HCEC 1CT (cell line): ENCODE measurements at regions not wholly inside any gene's neighbourhood (a gene's known extent, or its start where the extent isn't known, plus 50 kb on each side); places are given as distances from the start of the nearest gene placed in this dataset.
"Not testable (repeated sequence)": the region's sequence is repeated elsewhere in the genome, so short reads cannot be mapped to it uniquely, and the experiment has no call there.

ENCODE experiments used
- DNase-seq: peaks from one replicate; pipeline ENCODE4 v3.0.0-alpha.2; 2017

DNA sequence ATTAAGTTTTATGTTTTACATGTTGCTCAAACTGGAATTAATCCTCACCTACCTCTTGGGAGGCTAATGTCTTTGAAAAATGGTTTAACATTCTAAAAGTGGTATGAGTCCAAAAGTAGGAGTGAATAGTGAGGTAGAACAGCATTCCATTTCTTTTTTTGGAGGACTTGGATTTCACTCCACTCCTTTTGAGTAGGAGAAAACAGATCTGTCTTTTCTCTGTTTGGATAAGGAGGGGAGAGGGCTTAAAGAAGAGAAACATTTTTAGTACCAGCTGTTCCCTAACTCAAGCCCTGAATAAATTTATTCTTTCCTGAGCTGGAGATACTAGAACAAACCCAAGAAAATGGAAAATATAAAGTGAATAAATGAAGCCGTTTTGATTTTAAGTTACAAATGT is 687.9 kb downstream of the MECOM start:
- no peak for DNase-seq

DNA sequence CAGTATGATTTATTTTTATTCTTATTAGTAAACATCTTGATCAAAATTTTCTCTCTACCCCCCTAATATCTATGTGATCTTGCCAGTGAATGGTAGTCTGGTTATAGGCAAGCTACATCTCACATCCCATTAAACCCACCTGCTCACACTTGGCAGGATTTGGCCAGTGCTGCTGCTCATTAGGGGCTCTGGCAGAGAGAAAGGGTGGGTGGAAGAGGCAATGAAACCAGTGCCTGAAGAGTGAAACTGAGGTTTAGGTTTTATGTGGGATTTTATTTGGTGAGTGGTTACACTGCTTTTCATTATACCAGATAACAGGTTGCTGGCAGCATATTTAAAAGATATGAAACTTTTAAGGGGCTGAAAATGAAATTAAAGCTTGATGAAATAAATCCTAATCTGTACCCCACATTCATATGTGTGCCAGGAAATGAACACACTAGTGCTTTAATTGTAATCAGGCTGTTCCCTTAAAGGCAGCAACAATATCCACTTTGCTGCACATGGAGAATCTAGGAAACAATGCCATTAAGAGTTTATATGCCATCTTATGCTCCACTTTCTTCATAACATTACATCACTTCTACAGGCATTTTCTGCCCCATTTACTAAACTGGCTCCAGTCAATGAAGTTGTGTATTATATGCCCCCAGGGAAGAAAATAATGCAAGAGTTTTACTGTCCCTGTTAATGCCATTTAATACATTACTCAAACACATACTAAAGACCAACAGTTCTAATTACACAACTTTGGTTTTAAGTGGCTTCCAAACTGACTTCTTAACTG is 688.7 kb downstream of the MECOM start:
- DNase-seq, result no peak

DNA sequence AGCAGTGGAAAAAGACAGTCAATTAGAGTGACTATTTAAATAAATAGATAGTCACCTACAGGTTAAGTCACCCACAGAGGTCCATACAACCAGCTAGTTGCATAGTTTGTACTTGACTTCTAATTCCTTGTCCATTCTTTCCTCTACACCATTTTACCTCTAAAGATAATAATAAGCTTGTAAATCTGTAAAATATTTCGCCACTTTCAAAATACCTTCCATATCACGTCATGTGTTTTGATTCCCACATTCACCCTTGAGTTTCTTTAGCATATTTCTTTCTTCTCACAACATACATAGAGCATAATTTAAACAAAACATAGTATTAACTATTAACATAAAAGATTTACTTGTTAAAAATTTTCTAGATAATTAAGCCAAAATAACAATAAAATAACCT is 689.6 kb downstream of the MECOM start:
- peak; percentile 4 for DNase-seq

DNA sequence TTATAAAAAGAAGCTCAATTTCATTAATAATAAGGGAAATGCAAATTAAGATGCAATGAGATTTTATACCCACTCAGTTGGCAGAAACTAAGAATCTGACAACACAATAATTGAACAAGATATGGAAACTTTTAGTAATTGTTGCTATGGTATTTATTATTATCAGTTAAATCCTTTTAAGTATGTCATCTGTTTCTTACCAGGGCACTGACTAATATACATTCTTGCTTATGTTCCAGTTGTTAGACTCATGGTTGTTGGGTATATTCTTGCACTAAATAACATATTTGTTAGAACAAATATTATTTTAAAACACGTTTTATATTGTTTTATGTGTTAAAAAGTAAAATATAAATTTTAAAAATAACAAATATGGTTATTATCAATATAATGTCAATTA is 690.3 kb downstream of the MECOM start:
- DNase-seq, result peak; percentile 20

DNA sequence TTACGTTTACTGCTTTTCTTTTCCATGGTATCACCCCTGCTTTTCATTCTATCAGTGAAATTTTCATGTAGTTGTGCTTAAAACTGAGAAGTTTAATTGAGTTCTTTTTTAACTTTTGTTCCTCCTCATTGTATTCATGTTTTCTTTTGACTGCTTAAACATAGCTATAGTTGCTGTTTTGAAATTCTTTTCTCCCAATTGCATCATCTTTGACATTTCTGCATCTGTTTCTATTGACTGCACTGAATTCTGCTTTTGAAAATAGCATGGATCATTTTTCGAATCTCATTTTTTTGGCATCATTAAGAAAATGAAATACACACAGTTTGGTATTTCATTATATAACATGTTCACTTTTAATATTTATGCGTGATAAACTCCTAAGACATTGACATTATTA is 694.9 kb downstream of the MECOM start:
- no peak for DNase-seq

DNA sequence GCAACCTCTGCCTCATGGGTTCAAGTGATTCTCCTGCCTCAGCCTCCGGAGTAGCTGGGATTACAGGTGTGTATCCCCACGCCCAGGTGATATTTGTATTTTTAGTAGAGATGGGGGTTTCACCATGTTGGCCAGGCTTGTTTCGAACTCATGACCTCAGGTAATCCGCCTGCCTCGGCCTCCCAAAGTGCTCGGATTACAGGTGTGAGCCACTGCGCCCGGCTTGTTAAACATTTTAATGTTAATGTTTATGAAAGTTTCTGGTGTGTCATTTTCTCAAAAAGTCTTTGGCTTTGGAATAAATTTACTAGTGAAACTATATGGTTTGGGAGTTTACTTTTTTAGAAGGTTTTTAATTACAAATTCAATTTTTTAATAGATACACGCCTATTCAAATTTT is 698.8 kb downstream of the MECOM start:
- no peak for DNase-seq

DNA sequence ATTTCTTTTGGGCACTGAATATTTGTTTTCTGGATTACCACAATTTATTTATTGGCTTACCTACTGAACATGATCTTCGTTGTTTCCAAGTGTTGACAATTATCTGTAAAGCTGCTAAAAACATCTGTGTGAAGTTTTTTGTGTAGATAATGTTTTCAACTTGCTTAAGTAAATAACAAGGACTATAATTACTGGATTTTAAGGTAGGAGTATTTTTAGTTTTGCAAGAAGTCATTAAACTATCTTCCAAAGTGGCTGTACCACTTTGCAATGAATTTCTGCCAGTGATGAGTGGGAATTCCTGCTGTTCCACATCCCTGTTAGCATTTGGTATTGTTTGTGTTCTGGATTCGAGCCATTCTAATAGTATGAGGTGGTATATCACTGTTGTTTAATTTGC is 702.2 kb downstream of the MECOM start:
- DNase-seq, result no peak

DNA sequence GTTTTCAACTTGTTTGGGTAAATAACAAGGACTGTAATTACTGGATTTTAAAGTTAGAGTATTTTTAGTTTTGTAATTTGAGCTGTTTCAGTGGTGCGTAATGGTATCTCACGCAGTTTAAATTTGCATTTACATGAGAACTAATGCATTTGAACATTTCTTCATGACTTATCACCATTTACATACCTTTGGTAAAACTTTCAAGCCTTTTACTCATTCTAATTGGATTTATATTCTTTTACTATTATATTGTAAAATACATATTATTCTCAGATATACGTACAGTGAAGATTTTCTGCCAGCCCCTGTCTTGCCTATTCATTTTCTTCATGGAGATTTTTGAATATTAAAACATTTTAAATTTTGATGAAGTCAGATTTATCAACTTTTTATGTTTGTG is 703.8 kb downstream of the MECOM start:
- no peak for DNase-seq

DNA sequence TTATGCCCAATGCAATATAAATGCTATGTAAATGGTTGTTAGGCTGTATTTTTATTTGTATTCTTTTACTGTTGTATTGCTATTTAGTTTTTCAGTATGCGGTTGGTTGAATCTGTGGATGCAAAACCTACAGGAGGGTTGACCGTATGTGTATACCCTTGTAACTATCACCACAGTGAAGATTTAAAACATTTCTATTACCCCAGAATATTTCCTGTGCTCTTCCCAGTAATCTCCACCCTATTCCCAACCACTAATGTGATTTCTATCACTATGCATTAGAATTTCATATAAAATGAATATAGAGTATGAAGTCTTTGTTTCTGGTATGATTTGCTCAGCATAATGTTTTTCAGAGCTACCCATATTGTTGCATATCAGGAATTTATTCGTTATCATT is 705.0 kb downstream of the MECOM start:
- no peak for DNase-seq

DNA sequence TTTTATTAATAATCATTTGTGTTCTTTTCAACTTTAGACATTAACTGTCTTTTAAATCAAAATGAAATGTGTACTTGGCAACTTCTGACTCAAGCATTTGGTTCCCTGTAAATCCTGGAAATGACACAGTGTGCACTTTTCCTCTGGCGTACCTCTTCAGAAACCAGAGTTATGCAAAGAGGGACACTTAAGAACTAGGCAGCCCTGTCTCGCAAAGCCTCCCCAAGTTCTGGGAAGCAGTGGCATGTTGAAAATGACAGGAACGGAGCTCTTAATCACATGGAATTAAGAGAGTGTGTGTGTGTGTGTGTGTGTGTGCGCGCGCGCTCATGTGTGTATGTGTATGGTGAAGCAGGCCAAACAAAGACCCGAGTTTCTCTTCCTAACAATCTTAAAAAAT is 707.4 kb downstream of the MECOM start:
- no peak for DNase-seq

DNA sequence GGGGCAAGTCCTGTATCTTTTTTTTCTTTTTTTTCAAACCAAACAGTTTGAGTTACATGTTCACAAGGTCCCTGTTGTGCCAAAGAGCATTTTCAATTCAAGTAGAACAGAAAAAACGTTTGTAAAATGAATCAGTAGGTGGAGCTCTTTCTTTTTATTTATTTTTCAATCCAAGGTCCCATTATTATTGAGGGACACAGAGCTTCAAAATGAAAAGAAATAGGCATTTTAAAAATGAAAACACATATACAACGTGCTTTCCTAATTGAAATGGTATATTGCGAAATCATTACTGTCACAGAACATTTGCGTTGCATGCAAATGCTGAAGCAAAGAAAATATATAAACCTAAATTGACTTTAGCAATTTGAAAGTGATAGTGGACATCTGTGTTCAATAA is 711.0 kb downstream of the MECOM start:
- DNase-seq, result peak; percentile 48

DNA sequence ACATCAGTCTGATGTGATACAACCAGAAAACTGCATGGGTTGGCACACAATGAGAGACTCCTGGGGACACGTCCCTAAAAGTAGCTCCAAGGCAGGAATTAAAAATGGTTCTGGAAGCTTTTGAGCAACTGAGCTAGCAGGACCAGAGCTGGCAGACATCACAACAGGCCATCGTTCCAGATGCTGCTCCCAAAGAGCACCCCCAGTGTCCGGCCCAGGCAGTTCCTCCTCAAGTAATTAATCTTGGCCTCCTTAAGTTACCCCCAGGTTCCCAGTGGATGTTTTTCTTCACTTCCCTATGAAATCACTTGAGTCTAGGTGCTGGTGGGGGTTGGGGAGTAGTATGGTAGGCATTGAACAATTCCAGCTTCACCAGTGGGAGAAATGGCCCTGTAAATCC is 711.6 kb downstream of the MECOM start:
- DNase-seq, result peak; percentile 4

DNA sequence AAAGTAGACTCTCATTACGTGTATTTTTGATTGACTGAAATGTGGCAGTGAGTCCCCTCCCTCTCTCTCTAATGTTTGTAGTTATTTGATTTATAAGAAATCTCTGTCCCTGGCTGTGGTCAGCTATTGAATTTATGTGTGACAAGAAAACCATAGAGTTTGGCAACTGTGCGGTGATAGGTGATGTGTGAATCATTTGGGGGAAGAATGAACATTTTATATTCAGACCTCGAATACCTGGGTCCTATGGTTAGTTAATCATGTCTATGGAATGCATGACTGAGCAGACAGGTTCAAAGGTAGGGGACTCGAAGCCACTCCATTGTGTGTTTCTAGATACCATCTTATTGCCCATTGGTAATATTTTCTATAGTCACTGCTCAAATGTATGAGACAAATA is 712.1 kb downstream of the MECOM start:
- DNase-seq, result no peak

DNA sequence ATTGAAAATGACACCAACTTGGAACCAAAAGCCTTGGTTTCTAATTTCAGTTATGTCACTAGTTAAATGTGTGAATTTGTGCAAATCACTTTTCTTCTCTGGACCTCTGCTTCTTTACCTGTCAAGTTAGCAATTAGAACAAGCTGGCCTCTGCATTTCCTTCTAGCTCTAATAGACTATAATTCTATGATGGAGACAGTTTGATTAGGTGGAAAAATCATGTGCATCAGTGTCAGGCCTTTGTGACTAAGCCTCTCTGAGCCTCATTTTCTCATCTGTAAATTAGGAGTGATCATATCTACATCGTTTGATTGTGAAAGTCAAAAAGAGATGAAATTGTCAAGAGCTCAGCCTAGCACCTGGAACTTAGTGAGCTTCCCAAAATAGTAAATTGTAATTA is 712.9 kb downstream of the MECOM start:
- no peak for DNase-seq

DNA sequence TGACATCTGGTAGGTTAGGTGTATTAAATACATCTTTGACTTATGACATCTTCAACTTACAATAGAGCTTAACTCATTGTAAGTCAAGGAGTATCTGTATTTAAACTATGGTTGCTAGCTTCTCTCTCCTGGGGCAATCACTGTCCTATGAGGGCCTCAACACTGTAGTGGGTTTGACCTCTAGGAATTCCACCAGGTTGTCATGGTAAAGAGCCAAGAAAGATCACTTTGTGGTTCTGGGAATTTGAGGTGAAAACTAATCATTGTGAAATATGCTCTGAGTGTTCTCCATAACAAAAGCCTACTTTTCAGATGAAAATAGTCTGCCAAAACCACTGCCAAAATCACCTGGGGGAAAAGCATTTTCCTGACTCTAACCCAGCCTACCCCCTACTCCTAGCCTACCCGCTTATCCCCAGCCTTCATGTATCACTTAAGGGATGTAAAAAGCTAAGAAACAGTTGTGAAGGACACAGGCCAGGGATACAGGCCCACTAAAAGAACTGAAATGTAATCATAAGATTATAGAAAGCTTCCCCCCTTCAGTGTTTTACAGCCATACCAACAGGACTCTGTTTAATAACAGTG is 723.8 kb downstream of the MECOM start:
- no peak for DNase-seq

DNA sequence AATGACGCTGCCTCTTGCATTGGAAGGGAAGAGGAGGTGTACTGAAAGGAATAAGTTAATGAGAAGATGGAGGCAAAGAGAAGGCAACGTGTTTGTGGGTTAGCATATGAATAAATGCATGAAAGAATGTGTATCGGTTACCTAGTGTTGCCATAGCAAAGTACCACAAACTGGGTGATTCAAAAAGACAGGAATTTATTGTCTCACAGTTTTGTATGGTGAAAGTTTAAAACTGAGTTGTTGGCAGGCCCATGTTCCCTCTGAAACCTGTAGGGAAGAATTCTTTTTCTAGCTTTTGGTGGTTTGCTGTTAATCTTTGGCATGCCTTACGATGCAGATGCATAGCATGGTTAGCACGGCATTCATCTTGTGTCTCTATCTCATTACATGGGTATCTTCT is 729.9 kb downstream of the MECOM start:
- DNase-seq, result peak; percentile 34

DNA sequence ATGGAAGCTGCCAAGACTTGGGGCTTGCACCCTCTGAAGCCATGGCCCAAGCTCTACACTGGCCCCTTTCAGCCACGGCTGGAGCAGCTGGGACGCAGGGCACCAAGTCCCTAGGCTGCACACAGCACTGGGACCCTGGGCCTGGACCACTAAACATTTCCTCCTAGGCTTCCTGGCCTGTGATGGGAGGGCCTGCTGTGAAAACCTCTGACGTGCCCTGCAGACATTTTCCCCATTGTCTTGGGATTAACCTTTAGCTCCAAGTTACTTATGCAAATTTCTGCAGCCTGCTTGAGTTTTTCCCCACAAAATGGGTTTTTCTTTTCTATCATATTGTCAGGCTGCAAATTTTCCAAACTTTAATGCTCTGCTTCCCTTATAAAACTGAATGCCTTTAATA is 733.5 kb downstream of the MECOM start:
- DNase-seq, result not testable (repeated sequence)

DNA sequence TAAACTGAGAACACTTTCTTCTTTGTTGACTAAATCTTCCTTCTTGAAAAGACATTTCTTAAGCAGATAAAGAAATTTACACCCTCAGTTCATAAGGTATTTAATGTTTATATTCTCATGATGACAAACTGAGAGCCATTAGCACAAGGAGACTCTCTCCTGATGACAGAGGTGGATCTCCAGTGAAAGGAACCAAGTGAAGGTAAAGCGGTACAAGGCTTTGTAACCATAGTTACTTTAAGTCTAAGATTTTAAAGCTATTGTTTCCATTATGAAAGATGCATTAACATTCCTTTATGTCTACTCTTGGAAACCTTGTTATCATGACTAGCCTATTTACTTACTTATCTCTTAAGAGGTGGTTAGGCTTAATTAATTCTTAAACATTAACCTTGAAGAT is 737.1 kb downstream of the MECOM start:
- DNase-seq, result no peak

DNA sequence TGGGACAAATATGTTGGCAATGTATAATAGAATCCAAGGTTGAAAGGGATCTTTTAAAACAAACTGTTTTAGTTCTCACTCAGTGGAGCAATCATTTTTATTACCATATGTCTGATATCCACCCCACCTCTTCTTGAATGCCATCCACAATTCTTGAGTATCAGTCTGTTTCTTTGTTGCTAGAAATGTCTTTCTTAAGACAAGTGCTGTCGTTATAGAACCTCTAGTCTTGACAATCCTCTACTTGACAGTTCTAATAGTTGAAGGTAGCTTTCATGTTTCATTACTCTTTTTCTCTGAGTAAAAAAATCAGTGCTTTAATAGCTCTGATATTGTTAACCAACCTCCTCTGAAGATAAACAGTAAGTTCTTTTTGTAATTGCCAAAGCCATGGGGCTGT is 737.9 kb downstream of the MECOM start:
- no peak for DNase-seq

DNA sequence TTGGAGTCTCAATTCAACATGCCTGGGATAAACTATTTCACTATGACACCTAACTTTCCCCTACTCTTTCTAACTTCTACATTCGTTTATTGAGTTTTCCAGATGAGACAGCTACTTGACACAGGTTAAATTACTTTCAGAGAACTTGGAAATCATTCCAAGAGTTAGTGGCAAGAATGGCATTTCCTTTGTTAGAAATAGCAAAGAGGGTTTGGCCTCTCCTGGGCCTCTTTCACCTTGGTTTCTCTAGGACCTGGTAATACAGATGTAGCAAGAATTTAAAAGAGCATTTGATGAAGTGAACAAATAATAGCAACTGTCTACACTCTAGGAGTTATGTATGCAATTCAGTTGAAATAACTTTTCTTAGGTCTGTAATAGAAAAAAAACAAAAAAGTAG is 748.9 kb downstream of the MECOM start:
- no peak for DNase-seq

DNA sequence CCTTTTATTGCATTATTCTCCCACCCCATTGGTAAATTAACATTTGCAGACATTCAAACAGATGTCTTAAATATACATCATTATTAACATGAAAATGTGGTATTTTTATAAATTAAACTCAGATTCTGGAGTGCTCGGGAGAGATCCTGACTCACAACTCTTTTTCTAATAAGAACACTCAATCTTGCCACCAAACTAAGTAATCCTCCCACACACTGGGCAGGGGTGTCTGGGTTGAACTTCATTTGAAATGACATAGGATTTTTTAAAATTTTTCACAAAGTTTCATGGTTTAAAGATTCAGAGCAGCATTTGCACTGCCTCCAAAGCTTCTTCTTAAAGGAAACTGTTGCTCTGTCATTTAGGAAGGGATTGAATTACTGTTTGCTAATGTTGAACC is 754.3 kb downstream of the MECOM start:
- no peak for DNase-seq

DNA sequence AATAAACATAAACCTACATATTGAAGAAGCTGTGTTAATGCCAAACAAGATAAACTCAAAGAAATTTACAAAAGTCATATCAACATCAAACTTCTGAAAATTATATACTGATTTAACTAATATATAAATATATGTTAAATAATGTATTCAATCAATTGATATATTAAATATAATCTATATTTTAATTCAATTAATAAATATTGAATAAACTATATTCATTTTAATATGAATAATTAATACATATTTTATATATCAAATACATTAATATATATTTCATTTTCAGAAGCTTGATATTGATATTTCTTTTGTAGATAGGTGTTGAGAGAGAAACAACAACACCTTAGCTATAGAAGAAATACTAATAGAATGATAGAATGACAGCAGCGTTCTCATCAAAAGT is 768.1 kb downstream of the MECOM start:
- no peak for DNase-seq

DNA sequence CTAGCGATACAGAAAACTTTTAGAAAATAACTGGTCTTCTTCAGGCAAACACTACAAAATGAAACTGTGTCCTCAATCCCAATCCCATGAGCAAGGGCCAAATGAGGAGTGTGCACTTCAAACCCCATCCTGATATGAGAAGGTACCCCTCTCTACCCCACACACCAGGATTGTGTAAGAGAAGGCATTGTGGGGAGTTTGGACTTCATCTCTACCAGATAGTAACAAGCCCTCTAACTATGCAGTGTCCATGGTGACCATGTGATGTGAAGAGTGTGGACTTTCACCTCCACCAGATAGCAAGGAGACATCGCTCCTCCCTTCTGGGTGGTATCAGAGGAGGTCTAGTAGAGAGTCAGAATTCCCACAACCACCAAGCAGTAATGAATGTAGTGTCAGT is 769.3 kb downstream of the MECOM start:
- DNase-seq, result no peak

DNA sequence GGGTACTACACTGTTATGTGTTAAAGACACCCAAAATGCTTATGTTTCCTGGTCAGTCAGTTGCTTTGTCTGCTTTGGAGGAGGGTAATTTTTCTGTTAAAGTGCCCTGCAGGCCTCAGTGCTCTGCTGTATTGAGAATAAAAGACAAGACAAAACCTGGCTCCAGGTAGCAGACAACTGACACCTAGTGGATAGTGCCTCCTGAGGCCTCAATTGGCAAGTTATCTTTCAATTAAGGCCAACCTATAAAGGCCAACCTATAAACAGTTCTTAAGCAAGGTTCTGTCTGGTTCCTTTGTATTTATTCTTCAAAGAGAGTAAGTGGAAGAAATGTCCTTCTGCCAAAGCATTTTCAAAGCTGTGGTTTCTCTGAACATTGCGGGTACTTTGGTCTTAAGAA is 773.8 kb downstream of the MECOM start:
- DNase-seq, result no peak

DNA sequence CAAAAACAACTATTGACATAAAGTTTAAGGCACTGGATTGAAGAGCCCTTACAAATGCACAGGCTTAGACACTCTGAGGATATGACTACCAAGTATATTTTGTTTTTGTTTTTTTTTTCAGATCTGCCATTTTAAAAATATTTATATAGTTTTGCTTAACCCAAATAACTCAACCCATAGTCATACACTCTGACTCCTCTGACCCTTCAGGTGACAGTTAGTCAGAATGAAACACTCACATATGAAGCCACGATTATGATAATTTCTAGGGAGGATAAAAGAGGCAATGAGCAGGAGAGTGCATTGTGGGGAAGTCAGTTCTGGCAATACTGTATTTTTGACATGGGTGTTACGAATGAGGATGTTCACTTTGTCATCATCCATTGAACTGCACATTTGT is 774.7 kb downstream of the MECOM start:
- peak; percentile 29 for DNase-seq
